GM18861 (cell line): ENCODE measurements at regions not wholly inside any gene's neighbourhood (a gene's known extent, or its start where the extent isn't known, plus 50 kb on each side); places are given as distances from the start of the nearest gene placed in this dataset.
"Not testable (repeated sequence)": the region's sequence is repeated elsewhere in the genome, so short reads cannot be mapped to it uniquely, and the experiment has no call there.

Experiments used
- ATAC-seq: cut with Tn5 transposase; IDR thresholded peaks from one replicate; pipeline ENCODE4 v1.9.1; 2021; ENCODE audit not compliant: unreplicated experiment

DNA sequence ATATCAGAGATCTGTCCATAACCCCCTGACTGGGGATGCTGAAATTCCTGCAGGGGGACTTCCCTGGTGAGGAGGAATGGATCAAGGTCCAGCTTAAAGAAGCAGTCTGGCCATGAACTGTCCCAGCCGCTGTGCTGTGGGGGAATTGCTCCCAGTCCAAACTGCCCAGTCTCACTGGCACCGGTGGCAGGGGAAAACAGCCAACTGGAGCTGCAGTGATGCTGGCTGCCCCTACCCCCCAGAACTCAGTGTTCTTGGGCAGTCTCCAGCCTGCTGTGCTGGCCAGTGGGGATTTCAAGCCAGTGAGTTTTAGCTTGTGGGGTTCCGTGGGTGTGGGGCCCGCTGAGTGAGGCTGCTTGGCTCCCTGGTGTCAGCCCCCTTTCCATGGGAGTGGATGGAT, 306.5 kb upstream of the RPS23 start:
- no peak for ATAC-seq

DNA sequence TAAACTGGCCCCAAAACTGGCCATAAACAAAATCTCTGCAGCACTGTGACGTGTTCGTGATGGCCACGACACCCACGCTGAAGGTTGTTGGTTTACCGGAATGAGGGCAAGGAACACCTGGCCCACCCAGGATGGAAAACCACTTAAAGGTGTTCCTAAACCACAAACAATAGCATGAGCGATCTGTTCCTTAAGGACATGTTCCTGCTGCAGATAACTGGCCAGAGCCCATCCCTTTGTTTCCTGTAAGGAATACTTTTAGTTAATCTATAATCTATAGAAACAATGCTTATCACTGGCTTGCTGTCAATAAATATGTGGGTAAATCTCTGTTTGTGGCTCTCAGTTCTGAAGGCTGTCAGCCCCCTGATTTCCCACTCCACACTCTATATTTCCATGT, 305.2 kb upstream of the RPS23 start:
- ATAC-seq, result not testable (repeated sequence)

DNA sequence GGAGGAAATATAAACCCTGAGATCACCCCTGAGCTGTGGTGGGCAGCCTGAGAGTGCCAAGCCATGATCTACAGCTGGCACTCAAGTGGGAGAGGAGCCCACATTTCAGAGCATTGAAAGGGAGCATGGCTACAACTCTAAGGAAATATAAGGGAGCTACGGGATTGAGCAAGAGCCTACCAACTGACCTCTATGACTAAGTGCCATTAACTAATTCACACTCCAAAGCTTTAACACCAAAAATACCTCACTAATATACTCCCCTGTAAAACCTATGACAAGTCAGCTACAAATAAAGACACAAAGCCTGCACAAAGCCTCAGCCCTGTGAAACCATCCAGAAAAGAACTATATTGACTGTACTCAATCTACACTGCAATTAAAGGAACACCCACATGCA, 286.8 kb upstream of the RPS23 start:
- no peak for ATAC-seq

DNA sequence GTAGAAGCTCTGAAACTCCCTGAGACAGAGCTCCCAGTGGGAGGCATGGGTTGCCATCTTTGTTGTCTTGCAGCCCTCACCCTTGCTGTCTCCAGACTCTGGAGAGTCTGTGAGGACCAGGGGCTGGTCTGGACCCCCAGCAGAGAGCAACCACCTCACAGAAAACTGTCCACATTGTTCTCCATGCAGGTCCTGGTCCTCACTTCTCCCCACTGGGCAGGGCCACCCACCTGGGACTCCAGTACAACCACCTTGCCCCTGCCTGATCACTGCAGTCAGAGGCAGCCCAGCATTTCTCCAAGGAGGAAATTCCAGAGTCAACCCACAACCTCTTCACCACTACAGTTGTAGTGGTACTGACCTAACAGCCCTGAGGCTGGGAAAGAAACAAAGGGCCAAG, 285.6 kb upstream of the RPS23 start:
- no peak for ATAC-seq

DNA sequence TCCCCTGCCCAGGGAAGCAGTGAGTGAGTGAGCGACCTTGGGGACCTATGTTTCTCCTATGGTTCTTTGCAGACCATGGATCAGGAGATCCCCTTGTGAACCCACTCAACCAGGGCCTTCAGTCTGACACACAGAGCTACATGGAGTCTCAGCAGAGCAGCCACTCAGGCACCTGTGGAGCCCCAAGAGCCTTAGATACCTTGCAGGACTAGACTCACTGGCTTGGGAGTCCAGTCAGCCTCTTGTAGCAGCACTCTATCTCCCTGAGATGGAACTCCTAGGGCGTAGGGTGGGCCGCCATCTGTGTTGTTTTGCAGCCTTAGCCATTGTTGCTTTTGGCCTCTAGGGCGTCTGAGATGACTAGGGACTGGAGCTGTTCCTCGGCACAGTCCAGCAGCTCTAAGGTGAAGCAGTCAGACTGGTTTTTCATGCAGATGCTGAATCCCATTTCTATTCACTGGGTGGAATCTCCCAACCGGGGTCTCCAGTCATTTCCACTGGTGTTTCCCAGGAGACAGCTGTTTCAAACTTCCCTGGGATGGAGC, 284.6 kb upstream of the RPS23 start:
- ATAC-seq, result no peak

DNA sequence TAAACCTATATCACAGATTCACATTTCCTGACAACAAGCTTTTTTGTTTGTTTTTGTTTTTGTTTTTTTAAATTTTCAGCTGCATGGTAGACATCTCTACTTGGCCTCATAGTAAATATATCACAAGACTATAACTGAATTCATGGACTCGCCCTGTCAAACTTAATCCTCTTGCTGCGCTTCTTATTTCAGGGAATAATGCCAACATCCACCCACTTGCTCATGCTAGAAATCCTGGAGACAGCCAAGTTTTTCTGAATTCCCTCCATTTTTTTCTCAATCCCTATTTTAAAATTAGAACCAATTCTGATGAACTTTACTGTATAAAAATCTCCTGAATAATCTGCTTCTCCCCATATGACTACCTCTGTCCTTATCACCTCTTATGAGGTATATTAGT, 283.6 kb upstream of the RPS23 start:
- no peak for ATAC-seq

DNA sequence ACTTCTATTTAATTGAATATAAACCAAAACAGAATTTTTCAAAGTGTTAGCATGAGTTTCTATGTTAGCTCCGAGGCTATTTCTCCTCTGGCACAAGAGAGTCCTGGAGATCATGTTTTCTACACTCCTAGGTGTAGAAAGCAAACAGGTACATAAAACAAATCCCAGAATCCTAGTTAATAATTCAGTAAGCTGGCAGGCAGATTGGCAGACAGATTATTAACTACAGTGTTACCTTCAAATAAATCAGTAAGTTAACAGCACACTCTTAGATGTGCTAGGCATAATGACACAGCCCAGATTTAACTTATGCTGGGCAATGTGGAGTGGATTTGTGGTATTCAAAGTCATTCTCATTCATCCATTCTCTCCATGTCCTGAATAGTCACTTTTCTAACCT, 282.8 kb upstream of the RPS23 start:
- no peak for ATAC-seq

DNA sequence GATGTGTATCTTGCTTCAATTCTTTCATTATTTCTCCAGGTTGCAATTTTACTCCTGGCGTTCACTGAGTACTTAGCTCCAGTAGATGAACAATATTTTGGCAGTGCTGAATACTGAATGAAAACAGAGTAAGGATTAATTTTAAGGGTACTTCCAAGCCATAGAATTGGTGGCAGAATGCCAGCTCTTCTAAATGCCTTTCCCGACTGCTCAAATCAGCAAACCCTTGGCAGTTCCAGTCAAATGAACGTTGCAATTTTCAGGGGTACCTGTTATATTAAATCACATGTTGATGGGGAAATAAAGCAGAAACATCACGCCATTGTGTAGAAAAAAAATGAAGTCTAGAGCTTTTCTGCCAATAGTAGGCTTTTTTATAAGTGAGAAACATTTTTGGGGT, 282.4 kb upstream of the RPS23 start:
- ATAC-seq, result no peak

DNA sequence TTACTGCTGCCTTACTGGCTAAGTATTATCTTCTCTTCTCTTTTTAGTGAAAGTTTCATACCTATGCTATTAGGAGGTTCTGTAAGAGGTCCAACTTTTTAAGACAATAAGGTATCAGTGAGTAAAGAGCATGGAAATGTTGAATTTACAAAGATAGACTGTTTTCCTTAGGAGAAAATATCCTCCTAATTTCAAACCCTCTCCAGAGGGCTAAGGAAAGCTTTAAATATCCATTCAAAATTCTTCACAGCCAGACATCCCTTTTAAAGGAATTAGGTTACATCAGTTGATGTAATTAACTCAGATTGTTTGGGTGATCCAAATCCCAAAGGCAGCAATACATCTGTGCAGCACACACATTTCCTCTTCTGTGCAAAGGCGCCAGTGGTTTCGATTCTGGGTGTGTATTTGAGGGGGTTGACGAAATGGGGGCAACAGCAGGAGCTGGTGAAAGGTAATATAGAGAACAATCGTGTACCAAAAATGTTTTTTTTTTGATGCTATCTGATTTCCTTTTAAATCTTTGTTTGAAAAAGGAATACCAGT, 273.8 kb upstream of the RPS23 start:
- ATAC-seq, result no peak

DNA sequence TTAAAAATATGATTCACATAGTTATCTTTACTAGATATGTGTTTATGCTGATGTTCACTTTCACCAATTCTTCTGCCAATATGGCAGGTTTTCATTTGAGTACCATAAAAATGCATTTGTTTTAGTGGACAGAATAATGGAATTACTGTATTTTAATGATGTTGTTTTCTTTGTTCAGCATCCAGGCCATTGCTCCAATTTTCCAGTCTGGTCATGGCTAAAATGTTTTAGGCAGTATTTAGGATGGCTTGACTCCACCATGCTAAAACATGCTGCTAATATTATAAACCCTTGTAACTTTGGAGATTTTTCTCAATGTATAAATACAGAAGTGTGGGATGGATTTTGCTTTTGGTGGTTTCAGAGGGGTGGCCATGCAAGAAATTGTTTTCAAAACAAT, 273.0 kb upstream of the RPS23 start:
- ATAC-seq, result no peak

DNA sequence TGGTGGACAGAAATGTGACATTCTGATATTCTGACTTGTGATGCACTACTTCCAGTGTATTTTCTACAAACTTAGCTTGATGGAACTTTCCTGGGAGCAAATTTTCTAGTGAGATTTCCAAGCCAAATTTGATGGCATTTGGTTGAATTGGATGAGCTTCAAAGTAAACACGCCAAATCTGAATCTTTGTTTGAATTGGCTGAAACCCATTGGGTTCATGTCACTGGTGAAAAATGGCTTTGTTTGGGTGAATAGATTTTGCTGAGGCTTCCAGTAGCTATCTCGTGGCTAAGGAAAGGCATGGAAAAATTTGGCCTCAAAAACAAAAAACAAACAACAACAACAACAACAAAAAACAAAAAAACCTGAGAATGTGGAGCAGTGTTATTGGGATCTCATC, 271.1 kb upstream of the RPS23 start:
- ATAC-seq, result no peak

DNA sequence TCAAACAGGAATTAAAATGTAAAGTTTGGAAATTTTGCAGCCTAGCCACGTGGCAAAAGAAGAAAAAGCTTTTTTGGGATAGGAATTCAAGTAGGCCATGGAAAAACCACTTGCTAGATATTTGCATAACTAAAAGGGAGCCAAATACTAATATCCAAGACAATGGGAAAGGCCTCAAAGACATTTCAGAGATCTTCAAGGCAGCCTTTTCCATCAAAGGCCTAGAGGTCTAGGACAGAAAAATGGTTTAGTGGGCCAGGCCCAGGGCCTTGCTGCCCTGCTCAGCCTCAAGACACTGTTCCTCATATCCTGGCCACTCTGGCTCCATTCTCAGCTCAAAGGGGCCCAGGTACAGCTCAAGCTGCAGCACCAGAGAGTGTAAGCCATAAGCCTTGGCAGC, 265.9 kb upstream of the RPS23 start:
- ATAC-seq, result no peak

DNA sequence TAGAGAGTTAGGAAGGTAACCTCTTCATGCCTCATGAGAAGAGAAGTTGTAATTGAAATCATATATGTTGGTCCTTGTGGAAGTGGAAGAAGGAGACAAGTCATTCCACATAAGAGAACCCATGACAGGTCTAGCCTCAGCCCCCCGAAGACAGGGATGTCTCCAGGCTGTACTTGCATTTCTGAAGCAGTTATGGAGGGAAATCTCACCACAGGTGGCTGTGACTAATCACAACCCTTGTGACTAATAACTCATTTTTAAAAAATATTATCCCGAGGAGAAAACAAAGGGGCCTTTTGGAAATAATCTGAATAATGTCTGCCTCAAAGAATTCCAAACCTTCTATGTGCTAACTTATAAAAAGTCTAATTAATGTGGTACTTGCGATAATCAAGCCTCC, 262.1 kb upstream of the RPS23 start:
- no peak for ATAC-seq

DNA sequence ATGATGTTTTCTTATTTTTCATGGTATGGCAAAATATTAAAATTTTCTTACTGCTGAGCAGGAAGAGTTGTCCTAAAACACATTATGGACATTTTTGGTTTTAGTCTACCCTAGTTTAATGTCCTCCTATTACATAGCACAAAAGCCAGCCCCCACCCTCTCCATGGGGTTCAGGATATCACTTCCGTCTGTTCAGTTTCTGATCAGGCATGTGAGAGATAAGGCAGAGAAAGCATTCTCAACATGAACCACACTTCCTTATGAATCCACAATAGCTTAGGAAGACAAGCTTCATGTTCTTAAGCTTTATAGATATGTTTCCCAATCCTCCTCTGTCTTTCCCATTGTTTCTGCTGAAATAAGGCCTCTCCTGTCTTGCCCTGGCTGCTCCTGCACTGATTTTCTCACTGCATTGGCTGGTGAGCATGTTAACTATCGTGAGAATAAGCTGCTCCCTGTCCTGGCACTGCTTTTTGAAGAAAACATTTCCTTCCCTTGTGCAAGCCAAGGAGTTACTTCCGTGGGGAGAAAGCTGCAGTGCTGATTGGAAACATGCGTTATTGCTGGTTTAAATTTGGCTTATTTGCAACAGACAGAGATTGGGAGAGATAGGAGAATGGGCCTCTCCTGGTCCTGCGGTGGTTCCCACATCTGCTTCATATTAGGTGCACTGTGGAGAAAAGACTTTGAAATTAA, 260.3 kb upstream of the RPS23 start:
- ATAC-seq, result no peak

DNA sequence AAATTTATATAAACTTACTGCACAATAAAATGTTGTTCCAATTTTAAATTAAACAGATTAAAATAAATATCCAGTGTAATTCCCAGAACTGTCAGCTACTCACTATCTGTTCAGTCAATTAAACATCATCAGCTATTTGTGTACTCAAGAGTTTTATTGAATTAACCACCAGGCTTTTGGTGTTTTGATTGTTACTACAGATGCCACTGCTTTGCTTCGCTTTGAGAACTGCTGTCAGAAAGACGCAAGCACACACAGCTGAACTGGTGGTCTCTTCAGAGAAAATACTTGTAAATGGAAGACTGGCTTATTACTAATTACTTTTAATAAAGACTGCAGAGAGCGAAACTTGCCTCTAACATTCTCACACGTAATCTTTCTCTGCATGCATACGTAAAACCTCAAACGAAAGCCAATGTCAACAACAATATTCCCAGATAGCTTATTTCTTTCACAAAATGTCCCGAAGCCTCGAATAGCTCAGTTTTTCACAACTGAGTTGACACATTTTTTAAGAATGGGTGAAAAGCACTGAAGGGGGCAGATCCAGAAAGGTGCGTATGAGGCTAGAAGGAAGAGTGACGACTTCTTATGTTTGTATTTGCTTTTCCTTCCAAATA, 259.6 kb upstream of the RPS23 start:
- no peak for ATAC-seq

DNA sequence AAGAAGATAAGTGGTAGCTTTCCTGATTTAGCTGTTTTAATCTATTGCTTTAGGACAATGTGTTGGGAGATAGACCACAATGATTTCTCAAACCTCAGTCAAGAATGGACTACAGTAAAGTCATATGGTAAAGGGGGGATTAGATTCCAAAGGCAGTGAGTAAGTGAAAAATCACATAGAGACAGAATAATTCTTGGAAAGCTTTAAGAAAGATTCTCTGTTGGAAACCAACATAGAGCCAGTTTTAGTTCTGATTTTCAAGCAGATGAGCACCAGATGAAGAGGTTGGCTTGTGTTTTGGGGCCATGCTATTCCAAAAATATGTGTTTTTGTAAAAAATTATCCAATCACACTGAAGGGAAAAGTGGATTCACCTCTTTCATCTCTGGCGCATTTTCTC, 256.8 kb upstream of the RPS23 start:
- ATAC-seq, result no peak

DNA sequence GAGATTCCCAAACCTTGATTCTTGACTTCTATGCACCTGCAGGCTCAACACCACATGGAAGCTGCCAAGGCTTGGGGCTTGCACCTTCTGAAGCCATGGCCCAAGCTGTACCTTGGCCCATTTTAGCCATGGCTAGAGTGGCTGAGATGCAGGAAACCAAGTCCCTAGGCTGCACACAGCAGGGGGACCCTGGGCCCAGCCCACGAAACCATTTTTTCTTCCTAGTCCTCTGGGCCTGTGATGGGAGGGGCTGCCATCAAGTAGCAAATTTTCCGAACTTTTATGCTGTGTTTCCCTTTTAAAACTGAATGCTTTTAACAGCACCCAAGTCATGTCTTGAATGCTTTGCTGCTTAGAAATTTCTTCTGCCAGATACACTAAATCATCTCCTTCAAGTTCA, 253.9 kb upstream of the RPS23 start:
- ATAC-seq, result not testable (repeated sequence)

DNA sequence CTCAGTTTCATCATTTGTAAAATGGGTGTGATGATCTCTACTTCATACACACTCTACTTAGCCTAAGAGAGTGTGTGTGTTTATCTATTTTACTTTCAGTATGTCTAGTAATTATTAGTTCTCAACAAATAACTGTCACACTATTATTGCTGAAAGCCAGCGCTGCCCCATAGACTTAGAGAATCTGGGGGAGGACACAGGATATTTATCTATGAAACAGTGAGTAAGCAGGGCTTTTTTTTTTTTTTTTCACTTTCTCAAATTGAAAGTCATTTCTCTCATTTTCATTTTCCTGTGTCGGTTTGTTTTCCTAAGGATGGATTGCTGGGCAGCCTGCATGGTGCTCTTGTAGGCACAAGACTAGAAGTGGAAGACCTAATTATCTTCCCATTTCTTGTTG, 248.4 kb upstream of the RPS23 start:
- ATAC-seq, result no peak

DNA sequence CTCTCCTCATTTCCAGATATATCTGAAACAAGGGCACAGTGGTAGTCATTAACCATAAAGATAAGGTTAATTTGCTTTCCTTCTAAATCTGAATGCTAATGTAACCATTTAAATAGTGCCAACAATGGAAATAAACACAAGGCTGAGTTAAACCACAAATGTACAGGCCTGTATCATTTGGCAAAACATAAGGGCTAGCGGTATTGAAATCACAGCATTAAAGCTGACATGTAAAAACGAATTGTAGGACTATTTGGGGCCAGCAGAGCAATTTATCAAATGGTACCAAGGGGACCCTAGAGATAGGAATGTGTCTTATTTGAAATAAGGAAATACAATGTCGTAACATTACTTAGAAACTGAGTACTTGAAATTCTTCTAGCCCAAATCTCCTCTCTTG, 247.5 kb upstream of the RPS23 start:
- no peak for ATAC-seq

DNA sequence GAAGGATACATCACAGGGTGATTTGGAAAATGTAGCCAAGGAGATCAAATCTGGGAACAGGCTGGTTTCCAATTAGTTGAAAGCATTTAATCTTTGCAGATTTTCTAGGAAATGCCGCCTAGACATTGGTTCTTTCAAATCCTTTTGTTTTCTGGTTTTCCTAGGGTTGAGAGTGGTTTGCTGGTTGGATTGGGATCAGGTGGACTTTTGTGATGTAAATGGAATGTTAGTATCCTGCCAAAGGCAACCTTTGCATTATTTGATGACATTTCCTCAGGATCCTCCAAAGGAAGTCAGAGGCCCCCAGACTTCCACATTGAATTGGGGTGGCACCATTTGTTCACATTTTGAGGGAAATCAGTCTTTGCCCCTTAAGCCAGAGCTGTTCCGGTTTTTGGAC, 245.5 kb upstream of the RPS23 start:
- ATAC-seq, result no peak

DNA sequence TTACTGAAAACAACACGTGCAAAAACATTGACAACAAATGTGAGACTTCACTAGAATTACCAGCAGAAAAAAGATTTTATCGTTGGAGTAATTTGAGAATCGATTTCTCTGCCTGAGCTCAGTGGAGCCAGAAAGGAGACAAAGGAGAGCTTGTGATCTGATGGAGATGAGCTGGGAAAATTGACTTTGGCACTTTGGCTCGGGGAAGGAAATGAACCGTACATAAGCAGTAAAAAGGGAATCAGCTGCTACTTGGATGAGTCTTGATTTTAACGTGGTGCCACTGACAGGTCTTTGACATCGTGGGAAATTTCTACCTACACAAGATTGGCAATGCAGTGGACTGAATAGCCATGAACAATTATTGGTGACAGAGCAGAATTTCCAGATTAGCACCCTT, 244.7 kb upstream of the RPS23 start:
- ATAC-seq, result no peak

DNA sequence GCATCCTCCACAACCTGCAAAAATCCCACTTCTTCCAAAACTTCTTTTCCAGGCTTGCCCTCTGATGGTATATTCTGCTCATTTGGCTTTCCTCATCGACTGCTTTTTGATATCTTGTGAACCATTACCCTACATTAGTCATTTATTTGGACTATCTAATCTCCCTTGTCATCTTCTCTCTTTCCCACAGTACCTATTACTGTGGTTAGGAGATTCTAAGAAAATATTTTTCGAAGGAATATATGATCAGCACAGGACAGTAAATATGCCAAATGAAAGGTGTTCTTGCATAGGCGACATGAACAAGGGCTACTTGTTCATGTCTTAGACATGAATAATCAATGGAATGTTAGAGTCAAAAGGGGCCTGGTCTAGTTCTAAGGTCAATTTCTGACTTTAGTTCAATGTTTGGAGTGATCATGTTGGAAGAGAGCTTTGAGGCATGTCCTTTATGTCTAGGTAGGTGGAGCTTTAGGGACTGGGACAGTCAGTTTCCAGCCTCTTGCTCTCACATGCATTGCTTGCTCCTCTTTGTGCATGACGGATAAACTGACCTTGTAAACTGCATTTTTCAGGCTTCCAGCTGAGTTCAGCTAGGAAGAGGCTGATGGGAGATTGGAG, 243.4 kb upstream of the RPS23 start:
- ATAC-seq, result no peak
